NCI-H524 (cell line): ENCODE measurements at regions not wholly inside any gene's neighbourhood (a gene's known extent, or its start where the extent isn't known, plus 50 kb on each side); places are given as distances from the start of the nearest gene placed in this dataset.

Experiments used
- DNase-seq, 2 experiments: peaks; one replicate each; lab custom pipeline; 2025; lab: John Stamatoyannopoulos, UW

DNA sequence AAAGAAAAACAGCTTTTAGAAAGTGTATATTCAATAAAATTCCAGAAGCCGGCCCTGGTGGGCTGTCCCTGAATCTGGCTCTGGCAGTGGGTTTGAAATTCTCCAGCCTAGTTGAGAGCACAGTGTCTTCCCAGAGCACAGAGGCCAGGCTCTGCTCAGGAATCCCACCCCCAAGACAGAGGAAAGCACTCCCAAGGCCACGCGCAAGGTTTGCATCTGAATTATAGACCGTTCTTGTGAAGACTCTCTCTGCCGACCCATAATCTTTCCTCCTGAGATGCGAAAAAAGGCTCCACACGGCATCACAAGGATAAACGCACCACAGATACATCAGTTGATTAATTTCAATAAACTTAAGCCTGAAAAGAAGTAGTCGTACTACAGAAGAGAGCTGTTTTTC, 342.2 kb downstream of the CMPK2 start:
- DNase-seq: no peak

DNA sequence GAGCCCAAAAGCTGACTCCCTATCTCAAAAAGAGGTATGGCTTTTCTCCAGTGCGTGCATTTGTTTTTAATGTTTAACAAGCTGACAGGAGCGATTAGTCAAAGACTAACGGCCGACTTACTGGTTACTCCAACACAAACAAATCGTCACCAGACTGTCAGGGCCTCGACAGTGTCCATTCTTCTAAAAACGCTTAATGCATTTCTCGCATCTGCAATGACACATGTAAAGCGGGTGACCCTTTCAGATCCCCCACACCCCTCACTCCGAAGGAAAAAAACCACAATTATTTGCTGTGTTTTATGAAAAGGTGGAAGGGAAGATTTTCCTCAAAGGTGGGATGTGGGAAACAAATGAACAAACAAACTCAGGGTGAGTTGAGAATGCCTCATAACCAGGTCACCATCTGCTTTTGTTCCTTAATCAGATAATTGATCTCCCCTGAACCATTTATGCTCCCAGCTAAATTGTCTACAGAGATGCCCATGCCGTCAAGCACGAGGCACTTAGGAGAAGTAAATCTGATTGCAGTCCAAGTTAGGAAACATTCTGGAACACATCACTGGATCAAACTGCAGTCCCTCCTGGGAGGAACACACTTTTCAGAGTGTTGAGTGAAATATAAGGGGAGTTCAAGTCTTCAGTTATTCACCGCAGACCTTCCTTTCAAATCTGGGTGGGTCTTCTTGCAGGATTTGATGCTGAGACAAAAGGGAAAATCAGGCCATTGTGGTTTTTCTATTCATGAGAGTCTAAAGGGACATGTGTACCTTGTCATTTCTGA, 340.8 kb downstream of the CMPK2 start:
- peak; percentile 62 to 86 for DNase-seq

DNA sequence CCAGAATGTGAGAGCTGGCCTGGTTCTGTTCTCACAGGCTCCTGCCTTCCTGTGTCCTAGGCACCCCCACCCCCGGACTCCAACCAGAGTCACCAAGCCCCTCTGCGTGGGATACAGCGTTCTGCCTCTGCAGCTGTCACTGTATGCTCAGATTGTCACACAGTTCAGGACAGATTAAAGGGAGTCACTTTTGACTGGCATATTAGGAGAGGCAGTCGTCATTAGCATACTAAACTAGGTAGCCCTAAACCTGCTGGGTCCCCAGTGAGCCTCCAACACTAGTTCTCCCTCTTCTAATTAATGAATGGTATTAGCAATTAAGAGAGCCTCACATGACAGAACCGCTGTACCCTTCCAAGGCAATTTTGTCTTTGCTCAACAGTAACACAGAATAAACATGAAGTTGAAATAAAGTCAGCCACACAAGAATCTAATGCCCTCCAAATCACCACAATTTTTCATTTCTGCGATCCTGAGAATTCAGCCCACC, 340.2 kb downstream of the CMPK2 start:
- peak; percentile 37 to 86 for DNase-seq

DNA sequence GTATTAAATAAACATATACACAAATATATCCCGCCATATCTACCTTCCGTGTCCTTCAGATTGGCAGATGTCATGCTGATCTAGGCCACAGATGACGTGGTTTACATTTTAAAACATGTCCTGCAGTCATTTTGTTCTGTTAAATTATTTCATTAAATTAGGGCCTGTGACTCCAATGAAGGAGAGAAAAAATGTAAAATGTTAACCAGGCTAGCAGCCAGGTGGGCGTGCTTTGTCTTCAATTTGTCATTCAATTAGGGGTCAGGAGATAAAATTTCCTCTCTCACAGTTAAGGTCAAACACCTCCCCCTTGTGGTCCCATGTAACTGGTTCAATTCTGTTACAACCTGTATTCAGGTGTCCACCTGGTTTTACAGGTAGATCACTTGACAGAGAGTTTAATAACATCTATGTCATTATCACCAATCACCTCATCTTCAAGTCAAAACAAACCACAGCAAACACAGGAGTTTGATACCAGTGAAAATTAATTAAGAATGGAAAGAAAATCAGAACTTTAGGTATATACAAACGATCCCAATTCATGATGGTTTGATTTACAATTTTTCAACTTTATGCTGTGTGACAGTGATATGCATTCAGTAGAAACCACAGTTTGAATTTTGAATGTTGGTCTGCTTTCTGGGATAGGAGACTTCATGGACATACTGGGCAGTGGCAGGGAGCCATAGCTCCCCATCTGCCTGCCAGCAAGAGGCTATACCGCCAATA, 339.4 kb downstream of the CMPK2 start:
- DNase-seq: peak; percentile 73 to 79

DNA sequence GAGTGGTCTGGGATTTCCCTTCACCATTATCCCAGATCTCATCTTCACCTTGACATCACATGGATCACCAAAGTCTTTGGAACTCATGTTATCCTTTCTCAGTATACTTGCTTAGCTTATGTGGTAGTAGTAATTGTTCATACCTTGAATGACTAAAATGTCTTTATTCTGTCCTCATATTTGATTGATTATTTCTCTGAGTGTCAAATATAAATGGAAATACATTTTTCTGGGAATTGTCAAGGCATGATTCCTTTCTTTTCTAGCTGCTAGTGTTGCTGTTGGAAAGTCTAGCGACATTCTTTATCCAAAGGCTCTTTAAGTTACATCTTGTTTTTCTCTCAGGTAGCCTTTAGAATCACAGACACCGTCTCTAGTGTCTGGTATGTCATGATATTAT, 334.4 kb downstream of the CMPK2 start:
- no peak for DNase-seq

DNA sequence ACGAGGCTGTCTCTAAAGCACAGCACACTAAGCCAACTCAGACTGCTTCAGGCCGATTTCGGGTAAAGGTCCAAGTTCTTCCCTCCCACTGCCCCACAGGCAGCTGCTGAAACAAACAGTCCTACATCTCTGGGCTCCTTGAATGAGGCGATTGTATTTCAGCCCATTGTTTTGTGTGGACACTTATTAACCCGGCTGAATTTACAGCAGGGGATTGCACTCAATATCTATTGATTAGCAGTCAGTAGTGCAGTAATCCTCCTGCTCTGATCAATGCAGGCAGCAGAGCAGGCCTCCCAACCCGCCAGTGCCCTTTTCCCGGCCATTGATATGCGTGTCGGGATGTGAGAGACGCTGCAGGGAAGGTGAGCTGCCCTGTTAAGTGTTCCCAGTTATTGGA, 330.1 kb downstream of the CMPK2 start:
- no peak for DNase-seq

DNA sequence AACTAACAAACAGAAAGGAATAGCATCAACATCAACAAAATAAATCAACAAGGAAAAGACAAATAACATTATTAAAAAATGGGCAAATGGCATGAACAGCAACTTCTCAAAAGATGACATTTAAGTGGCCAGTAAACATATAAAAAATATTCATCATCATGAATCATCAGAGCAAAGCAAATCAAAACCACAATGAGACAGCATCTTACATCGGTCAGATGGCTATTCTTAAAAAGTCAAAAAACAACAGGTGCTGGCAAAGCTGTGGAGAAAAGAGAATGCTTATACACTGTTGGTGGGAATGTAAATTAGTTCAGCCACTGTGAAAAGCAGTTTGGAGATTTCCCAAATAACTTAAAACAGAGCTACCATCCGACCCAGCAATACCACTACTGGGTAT, 327.1 kb downstream of the CMPK2 start:
- DNase-seq: no peak

GRCh38 chr2:6545336-6545735, 320.4 kb downstream of the CMPK2 start:
- DNase-seq: no peak

DNA sequence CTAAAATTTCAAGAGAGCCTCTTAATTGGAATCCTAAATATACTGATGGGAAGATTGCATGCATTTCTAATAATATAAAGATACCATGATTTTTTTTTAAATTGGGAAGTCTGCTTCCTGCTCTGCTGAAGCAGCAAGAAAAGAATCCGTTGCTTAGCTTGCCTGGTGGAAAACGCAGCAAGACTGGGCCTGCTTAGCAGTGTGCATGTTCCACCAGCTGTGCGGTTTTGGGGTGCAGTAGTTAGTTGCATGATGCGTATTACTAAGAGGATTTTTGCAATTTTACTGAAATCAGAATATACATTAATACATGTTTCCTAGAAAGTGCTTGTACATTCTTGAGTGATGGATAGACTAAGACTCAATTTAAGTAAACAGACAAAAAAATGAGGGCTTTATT, 319.9 kb downstream of the CMPK2 start:
- no peak for DNase-seq

DNA sequence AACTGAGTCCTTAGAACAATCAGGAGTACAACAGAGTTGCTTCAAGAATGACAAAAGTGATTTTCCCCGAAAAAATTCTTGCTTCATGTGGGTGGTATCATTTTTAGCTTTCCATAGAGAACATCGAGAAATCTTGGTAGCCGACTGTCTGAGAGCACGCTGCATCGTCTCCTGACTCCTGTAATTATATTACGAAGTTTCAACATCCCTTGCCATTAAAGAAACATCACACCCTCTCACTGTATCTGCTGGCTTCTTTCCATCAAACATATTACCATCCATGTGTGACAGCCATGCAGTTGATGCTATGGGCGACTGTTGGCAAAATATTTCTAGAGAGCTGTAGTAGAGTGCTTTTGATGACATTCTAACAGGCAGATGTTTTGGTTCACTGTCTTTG, 311.2 kb downstream of the CMPK2 start:
- no peak for DNase-seq

- no peak for DNase-seq
Observed at GRCh38 chr2:6556755-6557154, 309.0 kb downstream of the CMPK2 start.

DNA sequence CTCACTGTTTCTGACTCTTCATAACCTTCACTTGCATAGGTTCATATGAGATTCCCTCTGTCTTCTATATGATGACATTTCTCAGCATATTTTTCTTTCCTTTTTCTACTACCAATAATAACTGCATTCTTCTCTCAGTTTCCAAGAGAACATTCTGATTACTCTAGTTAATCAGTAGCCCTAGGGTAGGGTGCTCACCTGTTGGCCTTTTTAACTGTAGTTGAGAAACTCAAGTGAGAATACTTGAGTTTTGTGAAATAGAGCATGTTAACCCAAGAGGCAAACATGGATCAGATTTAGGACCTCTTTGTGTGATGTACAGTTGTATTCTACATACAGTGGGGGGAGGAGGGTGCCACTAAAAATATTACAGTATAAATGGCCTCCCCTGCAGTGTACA, 308.0 kb downstream of the CMPK2 start:
- DNase-seq: no peak

GRCh38 chr2:6562771-6563170, 302.9 kb downstream of the CMPK2 start:
- DNase-seq: no peak

- DNase-seq: no peak
Observed at GRCh38 chr2:6564326-6564725, 301.4 kb downstream of the CMPK2 start.

DNA sequence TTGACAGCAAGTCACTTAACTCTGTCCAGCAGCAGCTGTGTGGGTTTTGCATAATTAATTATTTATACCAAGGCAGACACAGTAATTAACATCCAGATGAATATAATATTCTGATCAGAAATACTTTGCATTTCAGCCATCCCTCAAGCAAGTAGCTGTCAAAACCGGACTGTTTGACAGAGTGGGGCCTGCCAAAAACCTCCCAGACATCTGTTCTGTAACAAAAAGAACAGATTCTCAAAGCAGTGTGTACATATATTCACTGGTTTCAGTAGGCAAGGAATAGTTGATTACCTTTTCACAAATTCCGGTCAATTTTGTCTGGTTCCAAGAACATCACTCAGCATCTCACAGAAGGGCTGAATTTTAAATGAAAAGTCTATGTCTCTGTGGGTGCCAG, 291.6 kb downstream of the CMPK2 start:
- DNase-seq: peak in 1 of 2 experiments; percentile 16

- no peak for DNase-seq
Observed at GRCh38 chr2:6576302-6576701, 289.4 kb downstream of the CMPK2 start.

DNA sequence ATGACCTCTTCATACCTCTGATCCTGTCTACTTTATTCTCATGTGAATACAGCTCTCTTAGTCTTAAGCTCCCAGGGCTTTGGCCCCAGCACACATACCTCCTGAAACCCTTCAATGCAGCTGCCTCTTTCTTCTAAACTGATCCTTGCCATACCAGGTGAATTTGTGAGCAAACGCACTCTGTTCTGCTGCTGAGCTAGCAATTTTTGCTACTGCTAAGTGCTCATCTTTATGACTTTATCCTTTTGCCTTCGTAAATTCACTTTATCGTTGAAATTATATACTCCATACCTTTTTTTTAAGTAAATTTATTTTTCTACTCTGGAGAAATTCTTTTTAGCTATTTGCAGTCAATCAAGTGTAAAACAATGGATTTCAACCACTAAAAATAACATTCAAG, 287.7 kb downstream of the CMPK2 start:
- DNase-seq: no peak

- no peak for DNase-seq
Observed at GRCh38 chr2:6578416-6578815, 287.3 kb downstream of the CMPK2 start.

GRCh38 chr2:6579281-6579680, 286.4 kb downstream of the CMPK2 start:
- DNase-seq: no peak

DNA sequence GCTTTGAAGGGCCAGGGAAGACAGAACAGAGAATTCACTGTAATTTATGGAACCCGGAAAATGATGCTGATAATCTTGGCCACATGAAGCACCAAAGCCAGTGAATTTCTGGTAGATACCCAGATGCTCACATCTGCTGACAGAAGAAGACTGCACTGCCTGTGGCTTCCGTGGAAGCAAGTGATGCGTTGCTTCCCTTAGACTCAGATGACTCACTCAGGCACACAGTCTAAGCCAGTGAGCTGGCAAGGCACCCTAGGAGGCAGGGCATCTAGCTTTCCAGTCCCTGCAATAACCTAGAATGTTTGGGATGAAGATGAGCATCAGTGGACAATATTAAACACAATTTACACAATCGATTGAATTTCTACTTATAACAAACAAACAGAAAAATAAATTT, 284.7 kb downstream of the CMPK2 start:
- no peak for DNase-seq

- no peak for DNase-seq
Observed at GRCh38 chr2:6589150-6589549, 276.6 kb downstream of the CMPK2 start.

DNA sequence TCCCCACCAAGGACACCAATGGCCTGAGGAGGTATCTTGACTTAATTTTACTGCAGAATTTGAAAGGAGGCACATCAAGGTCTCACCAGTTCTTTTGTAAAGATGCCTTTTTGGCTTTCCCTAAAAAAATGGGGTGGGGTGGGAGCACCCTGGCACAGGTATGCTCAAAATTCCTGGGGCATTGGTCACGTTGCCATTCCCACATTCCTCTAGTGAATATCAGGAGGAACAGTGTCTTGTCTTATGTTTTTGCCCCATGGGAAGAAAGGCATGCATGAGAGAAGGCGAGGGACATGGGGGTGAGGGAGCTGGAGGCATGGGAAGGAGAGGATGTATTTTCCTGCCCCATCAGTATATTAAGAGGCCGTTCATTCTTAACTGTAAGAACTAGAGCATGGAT, 275.3 kb downstream of the CMPK2 start:
- no peak for DNase-seq

DNA sequence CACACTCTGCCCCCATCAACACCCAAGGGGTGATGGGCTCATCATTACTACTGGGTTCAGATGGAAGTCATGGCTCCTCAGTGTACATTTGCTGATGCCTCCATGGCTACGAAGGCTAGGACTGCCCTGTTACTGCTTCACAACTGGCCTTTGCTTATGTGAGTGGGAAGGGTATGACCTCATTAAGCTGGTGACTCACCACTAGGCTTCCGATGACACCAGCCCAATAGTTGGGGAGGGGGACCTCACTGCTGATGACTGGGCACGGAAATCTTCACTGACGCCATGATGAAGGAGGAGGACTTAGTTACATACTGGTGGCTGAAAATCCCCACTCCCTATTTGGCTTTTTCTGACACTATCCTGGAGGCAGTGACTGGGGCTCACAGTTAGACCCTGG, 263.2 kb downstream of the CMPK2 start:
- no peak for DNase-seq
